Upper lobe of left lung (tissue), 6 donors: ENCODE measurements at regions not wholly inside any gene's neighbourhood (a gene's known extent, or its start where the extent isn't known, plus 50 kb on each side); places are given as distances from the start of the nearest gene placed in this dataset.

Experiments
- ATAC-seq, 2 donors: fragments of 200-7000 bp; cut with Tn5 transposase; one replicate each; pipeline ENCODE4 v1.9.1; 2022; ENCODE audit warnings: mild to moderate bottlenecking in 2 of 2, moderate library complexity in 2 of 2; ENCODE audit not compliant: low FRiP score in 2 of 2
- DNase-seq, 2 donors: peaks; one replicate each; pipeline ENCODE4 v3.0.0-alpha.2; 2019 to 2020
- H3K27ac ChIP-seq, 4 donors: fragments of 200-600 bp; sonication (generic); one replicate each; pipeline ENCODE4 v1.5.1; 2016 to 2019
- H3K27me3 ChIP-seq, 4 donors: fragments of 200-600 bp; sonication (generic); one replicate each; pipeline ENCODE4 v1.5.1; 2017 to 2019
- H3K36me3 ChIP-seq, 4 donors: fragments of 200-600 bp; sonication (generic); one replicate each; pipeline ENCODE4 v1.5.1; 2016 to 2019
- H3K4me1 ChIP-seq, 4 donors: fragments of 200-600 bp; sonication (generic); one replicate each; pipeline ENCODE4 v1.5.1; 2018 to 2019
- H3K4me3 ChIP-seq, 4 donors: fragments of 200-600 bp; sonication (generic); one replicate each; pipeline ENCODE4 v1.5.1; 2017 to 2019; ENCODE audit warnings: mild to moderate bottlenecking in 2 of 4, moderate library complexity in 1 of 4
- H3K9me3 ChIP-seq, 4 donors: fragments of 200-600 bp; sonication (generic); one replicate each; pipeline ENCODE4 v1.5.1; 2018 to 2019
- CTCF ChIP-seq, 6 experiments: fragments of 450-650 bp in 4 of 6; fragments of 200-600 bp in 2 of 6; sonication (generic) in 2 of 6; IDR thresholded peaks; one replicate each; pipeline ENCODE4 v1.5.1; 2016 to 2019; ENCODE audit warnings: antibody characterized with exemption in 6 of 6
- EP300 ChIP-seq, 4 donors: sonication (generic); formaldehyde crosslinking; IDR thresholded peaks; one replicate each; pipeline ENCODE4 v1.5.1; 2017; ENCODE audit warnings: antibody characterized with exemption in 4 of 4, control low read depth in 2 of 4
- POLR2A ChIP-seq, 4 donors: fragments of 450-650 bp; IDR thresholded peaks; one replicate each; pipeline ENCODE4 v1.5.1; 2016 to 2017; ENCODE audit warnings: antibody characterized with exemption in 4 of 4, mild to moderate bottlenecking in 2 of 4
- POLR2AphosphoS5 ChIP-seq, 2 donors: sonication (generic); formaldehyde crosslinking; IDR thresholded peaks; one replicate each; pipeline ENCODE4 v1.5.1; 2017; ENCODE audit warnings: antibody characterized with exemption in 2 of 2
- WGBS, 2 donors: methylation state at CpG; one replicate each; pipeline ENCODE4 v1.1.5; 2017 to 2018; 5-methylcytosine and 5-hydroxymethylcytosine counted together
- small RNA-seq, 4 donors: library from RNA; depleted of rRNA; stranded (forward); fragments of <200 nt; gene quantifications; one replicate each; pipeline ENCODE3, GENCODE V24; 2016
- donor health status: DM: no; HTN: no; CAD: no; lungs with moderate emphysema.
- donor health status: DM: no; HTN: yes; CAD: no; lungs with severe emphysema.

GRCh38 chr20:63059684-63060056 lies 52.9 kb upstream of the BHLHE23 start:
- Histone ChIP-seq H3K4me1 (peaks cover 0 to 7% (median 0%) of the 10 kb centered on the region in 4 donors), H3K36me3 (no peaks in the 10 kb centered on the region), H3K27ac (no peak overlapping the region), H3K27me3 (peaks cover 0 to 9% (median 0%) of the 10 kb centered on the region in 4 donors), H3K9me3 (no peaks in the 10 kb centered on the region), H3K4me3 (no peak overlapping the region)
- TF ChIP-seq POLR2A (IDR thresholded peaks at IDR 0.05) (no peak), EP300 (IDR thresholded peaks at IDR 0.05) (no peak)
- no peak for ATAC-seq
- 80 to 91% methylated on average over 4 to 17 of the region's 17 CpGs for WGBS, 2 donors
- peak in 1 of 2 donors; percentile 16 for DNase-seq

- WGBS, 2 donors = 66 to 68% methylated on average over 8 to 12 of the region's 12 CpGs
- DNase-seq (peak in 1 of 2 donors; percentile 15), ATAC-seq (no peak)
- Histone ChIP-seq H3K4me1 (peaks cover 0 to 7% (median 0%) of the 10 kb centered on the region in 4 donors), H3K27me3 (peaks cover 0 to 8% (median 0%) of the 10 kb centered on the region in 4 donors), H3K4me3 (no peak overlapping the region), H3K9me3 (no peaks in the 10 kb centered on the region), H3K27ac (no peak overlapping the region), H3K36me3 (no peaks in the 10 kb centered on the region)
- TF ChIP-seq POLR2A (IDR thresholded peaks at IDR 0.05) = no peak
- TF ChIP-seq POLR2AphosphoS5 (IDR thresholded peaks at IDR 0.05) = no peak
- no peak for TF ChIP-seq CTCF (IDR thresholded peaks at IDR 0.05)
- TF ChIP-seq EP300 (IDR thresholded peaks at IDR 0.05) = no peak
Measured at GRCh38 chr20:63058696-63059335, 52.1 kb upstream of the BHLHE23 start.

- DNase-seq (no peak), ATAC-seq (no peak)
- WGBS, 2 donors = 75 to 85% methylated on average over 3 of the region's 3 CpGs
- Histone ChIP-seq H3K9me3 (no peaks in the 10 kb centered on the region), H3K27ac (no peak overlapping the region), H3K4me3 (no peak overlapping the region), H3K4me1 (peaks cover 0 to 7% (median 0%) of the 10 kb centered on the region in 4 donors), H3K36me3 (no peaks in the 10 kb centered on the region), H3K27me3 (peaks cover 0 to 8% (median 0%) of the 10 kb centered on the region in 4 donors)
- TF ChIP-seq EP300 (IDR thresholded peaks at IDR 0.05) = no peak
- no peak for TF ChIP-seq POLR2A (IDR thresholded peaks at IDR 0.05)
- no peak for TF ChIP-seq CTCF (IDR thresholded peaks at IDR 0.05)
Measured at GRCh38 chr20:63057171-63058117, 50.7 kb upstream of the BHLHE23 start.

GRCh38 chr20:63056236-63057170 lies 49.7 kb upstream of the BHLHE23 start:
- TF ChIP-seq CTCF (IDR thresholded peaks at IDR 0.05) = peak; percentile 66 to 89 (median 78)
- no peak for TF ChIP-seq POLR2A (IDR thresholded peaks at IDR 0.05)
- ATAC-seq = peak; percentile 59 to 69
- DNase-seq = peak in 1 of 2 donors; percentile 15
- WGBS, 2 donors = 13 to 21% methylated on average over 11 to 27 of the region's 39 CpGs
- Histone ChIP-seq H3K9me3 (no peaks in the 10 kb centered on the region), H3K36me3 (no peaks in the 10 kb centered on the region), H3K27me3 (peaks cover 0 to 8% (median 0%) of the 10 kb centered on the region in 4 donors), H3K4me3 (no peak overlapping the region), H3K4me1 (peaks cover 0 to 7% (median 0%) of the 10 kb centered on the region in 4 donors), H3K27ac (no peak overlapping the region)

Small RNAs in the stretch of these regions (small RNA-seq; reads per million reads assigned to genes)
- 0 reads per million in 4 donors for gene RF00635
